Stimulated activated naive CD4-positive, alpha-beta T cell (primary cell): ENCODE measurements at regions not wholly inside any gene's neighbourhood (a gene's known extent, or its start where the extent isn't known, plus 50 kb on each side); places are given as distances from the start of the nearest gene placed in this dataset.

Experiments
- DNase-seq, 6 experiments: peaks; one replicate each; lab custom pipeline; 2025; lab: John Stamatoyannopoulos, UW

DNA sequence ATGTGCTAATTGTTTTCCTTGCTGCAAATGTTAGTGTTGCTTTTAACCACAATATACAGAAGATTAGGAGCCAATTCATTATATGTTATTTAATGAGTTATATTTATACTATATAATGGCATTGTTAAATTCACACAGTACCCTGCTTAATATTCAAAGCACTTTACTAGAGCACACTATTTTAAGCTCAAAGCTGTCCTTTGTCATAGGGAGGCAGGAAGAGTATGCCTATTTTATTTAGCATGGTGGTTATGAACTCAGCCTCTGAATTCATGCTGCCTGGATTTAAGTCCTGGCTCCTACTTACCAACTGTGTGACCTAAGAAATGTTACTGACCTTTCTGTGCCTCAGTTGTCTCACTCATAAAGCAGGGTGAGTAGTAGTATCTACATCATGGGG lies 80.5 kb downstream of the FASTKD2 start:
- DNase-seq: no peak

DNA sequence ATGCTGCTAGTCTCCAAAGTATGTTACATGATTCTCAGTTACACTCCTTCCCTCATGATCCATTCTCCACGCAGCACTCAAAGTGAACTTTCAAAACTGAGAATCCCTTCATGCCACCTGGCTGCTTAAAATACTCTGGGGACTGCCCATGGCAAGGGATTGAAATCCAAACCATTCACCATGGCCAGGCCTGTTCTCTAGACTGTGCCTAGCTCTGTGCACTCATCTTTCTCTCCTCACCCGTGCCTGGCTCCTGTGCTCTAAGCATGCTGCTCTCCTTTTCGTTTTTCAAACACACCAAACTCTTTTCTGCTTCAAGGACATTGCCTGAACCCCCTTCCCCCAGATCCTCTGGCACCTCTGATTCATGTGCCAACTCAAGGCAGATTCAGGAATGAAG lies 80.9 kb downstream of the FASTKD2 start:
- no peak for DNase-seq

DNA sequence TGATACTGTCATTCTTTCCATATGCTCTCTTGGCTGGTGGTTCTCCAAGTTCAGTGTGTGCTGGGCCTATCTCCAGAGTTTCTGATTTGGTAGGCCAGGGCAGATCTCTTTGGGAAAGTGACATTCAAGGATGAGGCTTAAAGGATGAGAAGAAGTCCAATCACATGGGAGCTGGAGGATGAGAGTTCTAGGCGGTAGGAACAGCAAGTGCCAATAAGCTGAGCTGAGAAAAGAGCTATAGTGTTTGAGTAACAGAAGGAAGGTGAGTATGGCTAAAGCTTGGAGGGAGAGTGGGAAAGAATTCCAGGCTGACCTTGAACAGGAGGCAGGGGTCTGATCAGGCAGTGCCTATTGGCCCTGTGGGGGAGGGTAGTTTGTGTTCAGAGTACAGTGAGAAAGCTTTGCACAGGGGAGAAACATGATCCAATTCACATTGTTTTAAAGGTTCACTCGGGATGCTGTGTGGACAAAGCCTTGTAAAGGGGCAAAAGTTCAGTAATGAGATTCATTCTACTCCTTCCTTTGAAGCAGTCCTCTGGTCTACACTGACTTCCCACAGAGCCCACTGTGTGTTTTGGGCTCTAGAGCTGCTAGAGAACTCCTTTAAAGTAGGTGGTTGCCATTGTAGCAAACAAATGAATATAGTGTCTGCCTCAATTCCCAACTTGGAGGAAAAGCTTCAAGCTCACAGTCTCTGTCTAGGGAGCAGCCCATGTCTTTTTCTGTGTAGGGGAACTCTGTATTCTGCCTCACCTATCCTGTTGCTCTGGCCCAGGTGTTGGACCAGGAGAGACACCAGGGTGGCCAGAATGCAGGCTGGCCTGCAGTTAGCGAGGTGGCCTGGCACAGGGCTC lies 81.8 kb downstream of the FASTKD2 start:
- DNase-seq: no peak

DNA sequence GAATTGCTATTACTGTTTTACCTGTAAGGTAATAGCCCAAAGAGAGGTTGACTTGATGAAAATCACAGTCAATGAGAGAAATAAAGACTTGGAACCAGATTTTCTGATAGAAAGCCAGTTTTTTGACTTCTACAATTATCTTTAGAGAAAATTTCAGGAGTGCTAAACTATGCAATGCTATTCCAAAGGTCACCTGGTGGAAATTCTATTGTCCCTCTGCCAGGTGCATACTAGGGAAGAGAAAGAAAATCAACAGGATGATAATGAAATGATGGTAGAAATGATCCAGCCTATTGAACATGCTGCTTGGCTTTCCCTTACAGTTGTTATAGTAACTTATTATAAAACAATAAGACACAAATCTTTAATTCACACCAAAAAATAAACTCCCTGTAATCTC lies 85.0 kb downstream of the FASTKD2 start:
- DNase-seq: no peak

DNA sequence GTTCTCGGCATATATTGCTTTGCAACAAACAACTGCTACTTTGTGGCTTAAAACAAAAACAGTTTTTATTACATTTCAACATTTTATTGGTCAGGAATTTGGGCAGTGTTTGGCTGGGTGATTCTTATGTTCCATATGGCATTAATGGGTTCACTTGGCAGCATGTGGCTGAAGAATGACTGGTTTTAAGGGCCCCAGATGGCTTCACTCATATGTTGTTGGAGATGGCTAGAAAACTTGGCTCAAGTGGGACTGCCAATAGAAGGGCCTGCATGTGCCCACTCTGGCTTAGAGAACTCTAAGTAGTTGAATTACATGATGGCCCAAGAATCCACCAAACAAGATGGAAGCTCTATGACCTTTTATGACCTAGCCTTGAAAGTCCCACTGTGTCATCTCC lies 86.1 kb downstream of the FASTKD2 start:
- no peak for DNase-seq

DNA sequence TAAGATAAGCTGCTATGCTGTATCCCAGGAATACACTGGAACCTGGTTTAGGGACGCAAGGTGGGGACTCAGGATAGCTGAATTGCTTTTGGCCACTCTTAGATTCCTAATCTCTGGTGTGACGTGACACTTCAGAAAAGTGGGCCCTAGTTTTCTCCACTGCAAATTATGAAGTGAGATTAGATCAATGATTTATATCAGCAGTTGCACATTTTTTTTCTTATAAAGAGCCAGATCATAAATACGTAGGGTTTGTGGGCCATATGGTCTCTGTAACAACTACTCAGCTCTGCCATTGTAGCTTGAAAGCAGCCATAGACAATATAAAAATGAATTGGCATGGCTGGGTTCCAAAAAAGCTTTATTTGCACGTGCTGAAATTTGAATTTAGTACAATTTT lies 85.4 kb upstream of the CPO start:
- DNase-seq: no peak

DNA sequence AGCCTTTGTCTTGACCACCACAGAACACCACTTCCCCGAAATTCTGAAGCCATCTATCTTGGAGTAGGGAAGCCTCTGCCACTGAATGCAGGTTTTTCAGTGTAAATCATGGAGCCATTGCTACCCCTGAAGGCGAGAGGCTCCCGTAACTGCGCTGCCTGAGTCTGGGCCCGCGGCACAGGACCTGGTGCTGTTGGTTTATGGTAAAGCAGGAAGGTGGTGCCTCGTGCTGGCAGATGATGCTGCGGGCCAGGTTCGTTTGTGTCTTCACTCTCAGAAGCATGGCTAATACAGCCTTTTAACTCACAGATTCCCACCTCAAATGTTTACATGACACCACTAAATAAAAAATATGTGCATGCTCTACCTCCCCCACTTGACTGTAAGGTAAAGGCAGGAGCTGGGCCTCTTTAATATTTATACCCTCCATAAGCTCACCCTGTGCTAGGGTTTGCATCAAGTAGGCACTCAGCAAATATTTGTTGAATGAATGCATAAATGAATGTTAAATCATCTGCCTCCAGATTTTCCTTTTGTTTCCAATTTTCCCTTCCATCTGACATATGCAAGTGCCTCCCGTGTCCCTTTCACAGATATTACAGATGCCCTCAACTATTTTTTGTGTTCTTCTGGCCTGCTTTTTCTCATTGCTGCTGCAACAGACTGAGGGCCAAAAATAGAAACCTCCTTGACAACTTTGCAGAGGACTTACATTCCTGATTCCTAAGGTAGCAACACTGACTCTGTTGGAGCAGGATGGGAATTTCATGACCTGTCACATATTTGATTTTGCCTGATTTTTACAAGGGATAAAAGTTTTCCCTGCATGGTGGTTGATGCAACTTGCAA lies 83.5 kb upstream of the CPO start:
- no peak for DNase-seq

DNA sequence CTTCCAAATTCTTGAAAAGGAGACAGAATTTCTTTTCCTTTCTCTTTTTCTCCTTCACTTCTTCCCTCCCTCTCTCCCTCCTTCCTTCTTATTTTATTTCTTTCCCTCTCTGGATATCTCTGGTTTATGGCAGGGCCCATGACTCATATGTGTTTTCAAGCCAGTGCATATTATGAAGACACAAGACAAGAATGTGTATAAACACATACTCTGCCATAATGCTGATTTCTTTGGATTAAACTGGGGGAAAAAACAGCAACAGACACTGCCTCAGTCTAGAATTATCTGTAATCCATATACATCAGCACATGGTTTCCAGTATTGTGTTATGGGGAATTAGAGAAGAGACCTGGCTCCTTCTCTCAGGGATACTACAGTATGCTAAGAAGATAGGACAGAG lies 82.8 kb upstream of the CPO start:
- DNase-seq: no peak

DNA sequence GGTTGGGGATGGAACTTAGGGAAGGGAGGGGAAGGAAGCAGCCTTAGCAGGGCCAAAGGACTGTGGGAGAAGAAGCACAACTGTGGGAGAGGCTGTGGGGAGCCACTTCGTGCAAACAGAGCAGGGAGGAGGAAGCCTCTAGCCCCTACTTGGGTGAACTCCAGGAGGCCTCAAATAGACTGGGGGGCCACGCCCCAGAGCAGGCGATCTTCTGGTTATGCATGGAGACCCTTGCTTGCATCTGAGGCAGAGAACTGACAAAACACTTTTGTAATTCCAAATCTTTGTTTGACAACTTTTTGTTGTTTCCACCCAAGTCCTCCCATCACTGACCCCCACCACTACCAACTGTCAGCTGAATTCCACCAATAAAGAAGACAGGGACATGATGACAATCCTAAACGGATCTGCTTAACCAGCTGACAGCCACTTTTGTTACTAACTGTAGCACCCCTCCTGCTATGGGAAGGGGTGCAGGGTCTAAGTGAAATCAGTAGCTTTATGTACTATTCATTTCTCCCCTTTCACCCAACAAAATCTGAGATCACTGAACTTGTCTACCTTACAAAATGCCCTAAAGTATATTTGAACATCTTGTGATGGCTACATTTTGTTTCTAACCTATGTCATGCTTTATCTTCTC lies 80.5 kb upstream of the CPO start:
- peak in 1 of 6 experiments; percentile 19 for DNase-seq

DNA sequence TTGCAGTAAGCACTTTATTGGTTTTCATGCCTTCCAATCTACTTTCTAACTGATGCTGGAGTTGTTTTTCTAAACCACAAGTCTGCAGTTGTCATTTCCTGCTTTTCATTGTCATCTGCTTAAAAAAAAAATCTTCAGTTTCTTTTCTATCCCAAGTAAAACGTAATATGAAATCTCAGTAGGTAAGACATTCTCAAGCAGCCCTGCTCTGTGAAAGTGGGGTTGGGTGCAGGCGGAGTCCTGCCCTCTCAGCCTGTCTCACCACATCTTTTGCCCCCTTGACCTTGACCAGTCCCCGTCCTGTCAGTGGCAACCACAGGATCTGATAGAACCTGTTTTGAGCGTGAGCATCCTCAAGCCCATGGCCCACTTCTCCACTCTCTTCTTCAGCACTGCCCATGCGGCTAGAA lies 80.0 kb upstream of the CPO start:
- DNase-seq: peak in 5 of 6 experiments; percentile 1 to 73 (median 55)

DNA sequence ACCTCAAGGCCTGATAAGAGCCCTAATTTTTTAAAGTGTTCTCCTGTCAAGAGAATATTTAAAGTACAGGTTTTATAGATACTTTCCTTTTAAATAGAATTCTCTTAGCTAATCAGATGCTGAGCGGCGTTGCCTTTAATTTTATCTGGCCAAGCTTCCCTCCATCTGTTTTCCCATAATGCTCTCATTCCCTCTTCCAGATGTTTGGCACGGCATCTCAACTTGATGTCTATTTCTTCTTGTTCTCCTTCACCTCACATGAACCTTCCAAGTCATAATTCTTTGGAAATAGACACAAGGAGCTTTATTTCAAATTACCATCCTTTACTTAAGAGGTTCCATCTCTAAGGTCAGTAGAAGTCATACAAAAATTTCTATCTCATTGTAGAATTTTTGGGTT lies 76.1 kb upstream of the CPO start:
- no peak for DNase-seq

DNA sequence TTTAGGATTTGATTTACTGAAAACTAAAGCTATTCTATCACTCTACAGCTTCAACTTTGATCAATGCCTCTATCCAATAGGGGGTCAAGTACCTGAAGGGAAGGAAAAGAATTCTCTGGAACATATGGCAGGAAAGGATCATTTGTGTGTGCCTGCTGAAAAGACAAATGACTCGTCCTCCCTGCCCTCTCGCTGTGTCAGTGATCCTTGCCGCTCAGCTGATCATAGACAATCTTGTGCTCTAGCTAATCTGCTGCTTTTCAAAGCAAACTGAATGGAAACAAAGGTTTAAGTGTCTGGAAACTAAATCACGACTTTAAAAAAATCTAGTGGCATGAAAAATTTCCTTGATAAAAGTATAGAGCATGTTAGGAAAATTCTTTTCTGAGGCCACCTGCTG lies 75.6 kb upstream of the CPO start:
- no peak for DNase-seq

DNA sequence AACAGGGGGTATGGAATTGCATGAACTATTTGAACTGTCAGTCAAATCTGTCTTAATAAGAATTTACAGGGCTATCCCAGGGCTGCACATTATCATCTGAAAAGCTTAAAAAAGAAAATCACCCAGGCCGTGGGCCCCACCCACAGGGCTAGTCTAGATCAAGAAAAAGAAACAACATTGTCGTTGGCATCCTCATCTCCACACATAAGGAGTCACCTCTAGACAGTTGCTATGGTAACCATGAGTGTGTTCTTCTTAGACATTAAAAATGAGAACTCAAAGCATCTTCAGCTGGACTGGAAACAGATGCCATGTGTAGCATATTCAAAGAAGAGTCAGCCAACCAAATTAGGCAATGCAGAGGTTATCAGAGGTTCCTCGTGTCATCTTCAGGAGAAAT lies 72.3 kb upstream of the CPO start:
- DNase-seq: no peak

DNA sequence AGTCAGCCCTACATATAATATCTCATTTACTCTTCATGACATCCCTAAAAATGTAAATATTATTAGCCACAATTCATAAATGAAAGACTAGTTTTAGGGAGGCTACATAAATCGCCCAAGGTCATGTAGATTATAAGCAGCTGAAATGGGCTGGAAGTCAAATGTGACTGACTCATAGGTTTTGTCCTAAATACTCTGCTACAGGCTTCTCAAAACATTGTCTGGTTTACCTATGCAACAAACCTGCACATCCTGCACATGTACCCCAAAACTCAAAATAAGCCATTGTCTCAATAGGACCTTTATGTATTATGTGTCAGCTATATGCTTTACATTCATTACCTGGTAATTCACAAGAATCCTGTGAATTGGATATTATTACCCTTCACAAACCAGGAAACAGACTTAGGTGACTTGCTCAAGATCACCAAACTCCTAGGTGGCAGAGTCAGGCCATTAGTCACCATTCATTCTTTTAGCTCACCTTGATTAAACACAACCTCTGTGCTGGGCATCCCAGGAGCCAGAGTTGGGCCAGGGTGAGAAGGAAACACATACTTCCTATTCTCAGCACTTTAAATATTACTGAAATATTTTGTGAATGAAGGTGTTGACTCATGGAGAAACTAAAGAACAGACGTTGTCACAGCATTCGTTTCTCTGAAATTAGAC lies 69.4 kb upstream of the CPO start:
- no peak for DNase-seq

DNA sequence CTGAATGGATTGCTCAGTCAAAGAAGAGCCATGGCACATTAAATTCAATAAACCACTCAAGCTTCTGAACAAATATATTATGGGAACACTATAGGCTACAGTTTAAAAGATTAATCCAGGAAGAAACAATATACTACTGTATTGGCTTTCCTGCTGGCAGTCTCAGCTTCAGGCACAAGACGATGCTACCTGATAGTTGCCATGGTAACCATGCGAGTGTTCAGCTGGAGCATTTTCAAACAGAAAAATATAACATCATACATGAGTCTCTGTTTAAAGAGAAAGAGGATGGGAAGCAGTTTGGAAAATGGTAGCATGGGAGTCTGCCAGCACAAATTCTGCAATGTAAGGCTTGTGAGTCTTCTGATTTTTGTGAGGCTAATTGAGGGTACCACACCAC lies 65.9 kb upstream of the CPO start:
- DNase-seq: no peak

DNA sequence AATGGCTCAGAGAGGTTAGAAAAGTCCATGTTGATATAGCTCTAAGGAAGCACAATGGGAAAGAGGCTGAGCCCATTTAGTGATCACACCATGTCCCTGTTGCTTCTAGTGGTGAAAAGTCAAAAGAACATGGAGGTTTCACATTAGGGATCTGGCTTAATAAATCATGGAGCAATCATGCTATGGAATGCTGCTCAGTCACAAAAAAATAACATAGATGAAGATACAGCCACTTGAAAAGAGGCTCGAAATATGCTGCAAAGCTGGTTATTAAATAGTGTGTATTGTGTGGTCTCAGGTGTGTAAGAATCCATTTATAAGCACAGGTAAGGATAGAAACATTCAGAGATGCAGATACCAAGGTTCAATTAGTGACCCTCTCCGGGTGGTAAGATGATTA lies 63.6 kb upstream of the CPO start:
- DNase-seq: no peak

DNA sequence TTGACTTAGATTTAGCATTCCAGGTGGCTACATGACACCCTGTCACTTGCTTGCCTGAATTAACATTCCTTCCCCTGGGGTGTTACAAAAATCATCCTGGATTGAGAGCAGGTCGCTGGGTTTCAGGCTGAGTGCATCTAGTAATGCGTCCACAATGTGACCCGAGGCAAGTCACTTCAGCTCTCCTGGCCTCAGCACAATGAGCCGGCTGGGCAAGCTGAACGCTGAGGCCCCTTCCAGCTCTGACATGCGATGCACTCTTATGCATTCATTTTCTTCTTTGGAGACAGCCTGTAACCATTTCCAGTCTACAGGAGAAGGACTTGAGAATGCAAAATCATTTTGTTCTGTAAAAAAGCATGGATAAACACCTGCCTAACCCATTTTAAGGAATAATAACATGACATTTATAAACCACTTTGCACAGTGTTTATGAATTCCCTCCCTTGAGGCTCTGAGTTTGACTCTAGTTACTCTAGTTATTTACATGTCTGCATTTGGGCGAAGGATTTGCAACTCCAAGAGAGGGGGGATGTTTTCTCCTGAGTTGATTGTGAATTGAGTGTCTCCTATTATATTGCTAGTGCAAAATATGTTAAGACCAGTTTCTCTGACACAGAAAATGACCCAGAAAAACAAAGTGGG lies 63.0 kb upstream of the CPO start:
- DNase-seq: no peak

DNA sequence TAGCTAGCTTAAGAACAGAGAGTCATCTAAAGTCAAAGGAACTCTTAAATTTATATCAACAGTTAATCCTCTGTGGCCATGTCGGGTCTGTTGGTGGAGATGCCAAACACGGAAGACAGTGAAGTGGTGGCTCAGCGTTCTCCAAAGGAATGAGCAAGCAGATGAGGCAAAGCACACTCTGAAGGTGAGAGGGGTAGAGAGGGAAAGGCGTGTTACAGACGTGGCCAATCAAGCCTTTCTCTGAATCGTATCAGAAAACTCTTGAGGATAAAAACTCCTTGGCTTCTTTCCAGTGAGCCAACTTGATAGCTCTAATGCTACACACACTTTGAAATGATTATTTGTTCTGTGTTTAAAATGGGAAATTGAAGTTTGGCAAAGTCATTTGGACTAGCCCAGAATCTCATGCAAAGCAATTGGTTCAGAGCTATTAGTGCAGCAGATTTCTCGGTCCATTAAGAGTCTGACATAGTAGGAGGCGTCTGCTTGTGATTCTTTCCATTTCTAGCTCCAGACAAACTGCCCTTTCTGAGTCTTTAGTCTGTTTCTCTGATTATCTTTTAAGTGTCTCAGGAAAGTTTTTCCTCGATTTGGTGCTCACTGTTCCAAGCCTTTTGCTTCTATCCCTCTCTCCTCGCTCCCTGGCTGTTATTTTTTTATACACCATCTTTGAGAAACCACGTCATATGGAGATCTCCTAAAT lies 57.5 kb upstream of the CPO start:
- no peak for DNase-seq

DNA sequence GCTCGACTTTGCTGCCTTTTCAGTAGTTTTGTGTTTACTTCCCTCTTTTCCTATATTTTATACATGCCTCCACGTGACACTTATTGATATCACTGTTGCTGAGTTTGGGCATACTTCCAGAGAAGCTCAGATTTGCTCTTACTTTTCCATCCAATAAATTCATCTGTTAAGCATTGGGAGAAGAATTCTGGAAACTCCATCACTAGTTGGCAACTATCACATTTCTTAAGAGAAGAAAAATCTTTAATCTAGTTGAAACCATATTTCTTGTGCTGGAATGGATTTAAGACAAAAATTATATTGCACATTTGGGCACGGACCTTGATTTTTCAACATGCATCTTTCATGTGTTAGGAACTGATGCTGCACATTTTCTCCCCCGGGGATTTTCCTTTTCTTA lies 52.6 kb upstream of the CPO start:
- no peak for DNase-seq

DNA sequence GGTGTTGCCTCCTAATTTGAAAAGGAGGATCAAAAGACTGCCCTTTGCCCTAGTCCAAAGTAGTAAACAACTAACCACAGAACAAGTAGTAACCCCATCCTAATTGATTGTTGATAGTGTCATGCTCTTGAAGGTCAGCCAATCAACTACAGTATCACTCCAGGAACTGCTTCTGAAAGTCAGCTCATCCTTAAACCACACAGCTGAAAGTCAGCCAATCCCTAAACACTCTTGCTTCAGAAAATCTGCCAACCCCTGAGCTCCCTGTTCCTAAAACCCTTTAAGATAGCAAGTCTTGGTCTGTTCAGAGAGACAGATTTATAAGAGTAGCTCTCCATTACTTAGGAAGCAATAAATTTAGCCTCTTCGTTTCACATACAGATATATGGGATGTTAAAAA lies 51.6 kb upstream of the CPO start:
- no peak for DNase-seq
